OCI-LY1 (cell line): ENCODE measurements at regions not wholly inside any gene's neighbourhood (a gene's known extent, or its start where the extent isn't known, plus 50 kb on each side); places are given as distances from the start of the nearest gene placed in this dataset.

Experiments
- H2AFZ ChIP-seq: fragments of 200-600 bp; sonication (generic), shearing (Covaris generic); 2 replicates; pipeline ENCODE4 v1.6.0; 2014; ENCODE audit warnings: antibody characterized with exemption, mild to moderate bottlenecking, low read length
- H3F3A ChIP-seq: fragments of 200-600 bp; sonication (generic), shearing (Covaris generic); 2 replicates; pipeline ENCODE4 v1.6.0; 2014; ENCODE audit warnings: mild to moderate bottlenecking, antibody characterized with exemption, low read length, moderate library complexity; ENCODE audit not compliant: insufficient read depth
- H3K27ac ChIP-seq: fragments of 200-600 bp; sonication (generic); 2 replicates; pipeline ENCODE4 v1.5.1; 2014; ENCODE audit warnings: low read length, mixed run types, mild to moderate bottlenecking, low read depth; ENCODE audit not compliant: poor library complexity, severe bottlenecking
- H3K27me3 ChIP-seq: fragments of 200-600 bp; sonication (generic); 2 replicates; pipeline ENCODE4 v1.6.0; 2014; ENCODE audit warnings: antibody characterized with exemption, mild to moderate bottlenecking, low read length, moderate library complexity; ENCODE audit not compliant: insufficient read depth
- H3K36me3 ChIP-seq: fragments of 200-600 bp; sonication (generic); 2 replicates; pipeline ENCODE4 v1.6.1; 2014; ENCODE audit warnings: mild to moderate bottlenecking, antibody characterized with exemption, low read length, moderate library complexity, mixed read lengths; ENCODE audit not compliant: insufficient read depth
- H3K4me1 ChIP-seq: fragments of 200-600 bp; sonication (generic); 2 replicates; pipeline ENCODE4 v1.5.1; 2014; ENCODE audit warnings: mild to moderate bottlenecking, low read length, moderate library complexity; ENCODE audit not compliant: insufficient read depth, severe bottlenecking
- H3K4me2 ChIP-seq: fragments of 200-600 bp; sonication (generic), shearing (Covaris generic); 2 replicates; pipeline ENCODE4 v1.6.1; 2014; ENCODE audit warnings: low read length
- H3K4me3 ChIP-seq: fragments of 200-600 bp; sonication (generic); 2 replicates; pipeline ENCODE4 v1.5.1; 2014; ENCODE audit warnings: low read length, low read depth, mild to moderate bottlenecking, mixed read lengths; ENCODE audit not compliant: poor library complexity, severe bottlenecking
- H3K79me2 ChIP-seq: fragments of 200-600 bp; shearing (Covaris generic); 2 replicates; pipeline ENCODE4 v1.6.1; 2016; ENCODE audit warnings: mixed run types, low read length, mixed read lengths; ENCODE audit not compliant: insufficient read depth
- H3K9ac ChIP-seq: fragments of 200-600 bp; sonication (generic), shearing (Covaris generic); 2 replicates; pipeline ENCODE4 v1.6.1; 2014; ENCODE audit warnings: mild to moderate bottlenecking, low read length, mixed read lengths
- H3K9me2 ChIP-seq: fragments of 200-600 bp; sonication (generic), shearing (Covaris generic); 2 replicates; pipeline ENCODE4 v1.6.1; 2014; ENCODE audit warnings: low read depth, mild to moderate bottlenecking, low read length, mixed read lengths
- H3K9me3 ChIP-seq: fragments of 200-600 bp; shearing (Covaris generic); 2 replicates; pipeline ENCODE4 v1.6.1; 2014; ENCODE audit warnings: low read length, mixed read lengths
- H4K20me1 ChIP-seq: fragments of 200-600 bp; sonication (generic), shearing (Covaris generic); 2 replicates; pipeline ENCODE4 v1.6.0; 2016; ENCODE audit warnings: mild to moderate bottlenecking, low read length; ENCODE audit not compliant: insufficient read depth
- EZH2 ChIP-seq: fragments of 200-600 bp; sonication (generic), shearing (Covaris generic); IDR thresholded peaks from 2 replicates; pipeline ENCODE4 v1.8.0; 2017; ENCODE audit warnings: borderline replicate concordance, mixed run types, mild to moderate bottlenecking, antibody characterized with exemption, low read length, moderate library complexity, mixed read lengths
- TF ChIP-seq, protein P1 (sequence below): fragments of 200-600 bp; sonication (generic), shearing (Covaris generic); IDR thresholded peaks from 2 replicates; pipeline ENCODE4 v1.5.1; 2017; ENCODE audit warnings: mild to moderate bottlenecking, antibody characterized with exemption, low read length, moderate library complexity, mixed read lengths

DNA sequence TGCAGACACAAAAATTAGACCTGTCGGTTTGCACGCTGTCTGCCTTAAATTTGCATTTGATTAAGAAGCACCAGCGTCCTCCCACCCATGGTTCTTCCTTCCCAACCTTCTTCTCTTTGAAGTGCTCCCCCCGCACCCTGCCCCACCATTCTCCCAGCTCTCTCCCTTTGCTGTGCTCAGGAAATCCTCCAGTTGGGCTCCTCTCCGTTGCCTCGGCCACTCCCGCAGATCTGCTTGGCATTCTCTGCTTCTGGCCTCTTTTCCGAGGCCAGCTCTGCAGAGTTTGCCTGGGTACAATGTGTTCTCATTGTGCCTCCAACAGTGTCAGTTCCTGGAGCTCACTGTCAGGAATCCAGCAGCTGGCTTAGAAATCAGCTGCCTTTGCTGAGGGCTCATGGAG, 126.1 kb downstream of the NAV1 start:
- Histone ChIP-seq H3K27ac (no peak overlapping the region), H4K20me1 (no peaks in the 10 kb centered on the region), H3K9me3 (no peaks in the 10 kb centered on the region), H3K79me2 (no peaks in the 10 kb centered on the region), H3K4me3 (no peak overlapping the region), H3F3A (no peaks in the 10 kb centered on the region), H3K9me2 (no peaks in the 10 kb centered on the region), H3K27me3 (peaks cover 8% of the 10 kb centered on the region; the same call in 1 of the 2 replicates), H2AFZ (no peak overlapping the region), H3K9ac (no peak overlapping the region), H3K36me3 (no peaks in the 10 kb centered on the region), H3K4me2 (no peak overlapping the region), H3K4me1 (no peaks in the 10 kb centered on the region)
- TF ChIP-seq, protein P1, sequence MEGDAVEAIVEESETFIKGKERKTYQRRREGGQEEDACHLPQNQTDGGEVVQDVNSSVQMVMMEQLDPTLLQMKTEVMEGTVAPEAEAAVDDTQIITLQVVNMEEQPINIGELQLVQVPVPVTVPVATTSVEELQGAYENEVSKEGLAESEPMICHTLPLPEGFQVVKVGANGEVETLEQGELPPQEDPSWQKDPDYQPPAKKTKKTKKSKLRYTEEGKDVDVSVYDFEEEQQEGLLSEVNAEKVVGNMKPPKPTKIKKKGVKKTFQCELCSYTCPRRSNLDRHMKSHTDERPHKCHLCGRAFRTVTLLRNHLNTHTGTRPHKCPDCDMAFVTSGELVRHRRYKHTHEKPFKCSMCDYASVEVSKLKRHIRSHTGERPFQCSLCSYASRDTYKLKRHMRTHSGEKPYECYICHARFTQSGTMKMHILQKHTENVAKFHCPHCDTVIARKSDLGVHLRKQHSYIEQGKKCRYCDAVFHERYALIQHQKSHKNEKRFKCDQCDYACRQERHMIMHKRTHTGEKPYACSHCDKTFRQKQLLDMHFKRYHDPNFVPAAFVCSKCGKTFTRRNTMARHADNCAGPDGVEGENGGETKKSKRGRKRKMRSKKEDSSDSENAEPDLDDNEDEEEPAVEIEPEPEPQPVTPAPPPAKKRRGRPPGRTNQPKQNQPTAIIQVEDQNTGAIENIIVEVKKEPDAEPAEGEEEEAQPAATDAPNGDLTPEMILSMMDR, result no peak
- no peak for TF ChIP-seq EZH2

- Histone ChIP-seq H3K36me3 (no peaks in the 10 kb centered on the region), H3K4me2 (no peak overlapping the region), H3K4me3 (no peak overlapping the region), H3K9me2 (no peaks in the 10 kb centered on the region), H2AFZ (no peak overlapping the region), H3K4me1 (no peaks in the 10 kb centered on the region), H3F3A (no peaks in the 10 kb centered on the region), H3K9me3 (no peaks in the 10 kb centered on the region), H3K27ac (no peak overlapping the region), H4K20me1 (no peaks in the 10 kb centered on the region), H3K27me3 (peaks cover 11% of the 10 kb centered on the region; the same call in 1 of the 2 replicates), H3K79me2 (no peaks in the 10 kb centered on the region), H3K9ac (no peak overlapping the region)
- TF ChIP-seq EZH2, result no peak
- TF ChIP-seq, protein P1, result no peak
Measured at GRCh38 chr1:201666102-201666501, 127.2 kb downstream of the NAV1 start.

DNA sequence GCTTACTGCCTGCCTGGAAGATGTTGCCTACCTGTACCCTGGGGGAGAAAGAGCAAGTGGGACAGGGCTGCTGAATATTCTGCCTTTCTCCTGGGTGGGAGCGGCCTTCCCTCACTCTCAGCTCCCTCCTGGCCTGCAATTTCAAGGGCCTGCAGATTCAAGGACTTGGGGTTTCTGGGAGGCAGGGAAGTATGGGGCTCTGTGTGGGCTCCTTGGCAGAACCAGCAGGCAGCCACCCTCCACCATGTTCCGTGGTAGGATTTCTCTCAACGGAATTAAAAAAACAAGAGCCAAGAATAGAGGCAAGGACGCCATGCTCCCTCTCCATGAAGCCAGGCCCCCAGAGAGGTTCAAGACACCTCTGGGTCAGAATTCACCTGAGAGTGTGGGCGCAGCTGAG, 127.7 kb downstream of the NAV1 start:
- no peaks in the 10 kb centered on the region for H3F3A ChIP-seq
- H3K27ac ChIP-seq, result no peak overlapping the region
- no peak overlapping the region for H3K4me3 ChIP-seq
- H3K9me2 ChIP-seq, result no peaks in the 10 kb centered on the region
- no peaks in the 10 kb centered on the region for H3K79me2 ChIP-seq
- H4K20me1 ChIP-seq, result no peaks in the 10 kb centered on the region
- H3K36me3 ChIP-seq, result no peaks in the 10 kb centered on the region
- no peak overlapping the region for H3K4me2 ChIP-seq
- no peaks in the 10 kb centered on the region for H3K9me3 ChIP-seq
- peaks cover 11% of the 10 kb centered on the region; the same call in 1 of the 2 replicates for H3K27me3 ChIP-seq
- H2AFZ ChIP-seq, result no peak overlapping the region
- H3K9ac ChIP-seq, result no peak overlapping the region
- no peak for TF ChIP-seq EZH2
- TF ChIP-seq, protein P1, result no peak
- H3K4me1 ChIP-seq, result no peaks in the 10 kb centered on the region
